Suprapubic skin (tissue), 4 donors: ENCODE measurements at regions not wholly inside any gene's neighbourhood (a gene's known extent, or its start where the extent isn't known, plus 50 kb on each side); places are given as distances from the start of the nearest gene placed in this dataset.
A peak's percentile ranks its signal among the peaks of the same experiment; 100 is the strongest.

Experiments used
- DNase-seq, 2 donors: peaks; one replicate each; pipeline ENCODE4 v3.0.0-alpha.2; 2019; ENCODE audit warnings: low spot score in 2 of 2
- H3K27ac ChIP-seq: fragments of 200-600 bp; sonication (generic); one replicate; pipeline ENCODE4 v1.5.1; 2019
- H3K27me3 ChIP-seq: fragments of 200-600 bp; sonication (generic); one replicate; pipeline ENCODE4 v1.5.1; 2019
- H3K36me3 ChIP-seq: fragments of 200-600 bp; sonication (generic); one replicate; pipeline ENCODE4 v1.5.1; 2019
- H3K4me1 ChIP-seq: fragments of 200-600 bp; sonication (generic); one replicate; pipeline ENCODE4 v1.5.1; 2019
- H3K4me3 ChIP-seq: fragments of 200-600 bp; sonication (generic); one replicate; pipeline ENCODE4 v1.5.1; 2019; ENCODE audit warnings: mild to moderate bottlenecking
- H3K9me3 ChIP-seq: fragments of 200-600 bp; sonication (generic); one replicate; pipeline ENCODE4 v1.5.1; 2019
- EP300 ChIP-seq: sonication (generic); formaldehyde crosslinking; IDR thresholded peaks from one replicate; pipeline ENCODE4 v1.6.1; 2017; ENCODE audit warnings: antibody characterized with exemption
- POLR2A ChIP-seq, 2 donors: fragments of 450-650 bp; IDR thresholded peaks; one replicate each; pipeline ENCODE4 v1.6.1; 2017; ENCODE audit warnings: antibody characterized with exemption in 2 of 2, mild to moderate bottlenecking in 2 of 2, moderate library complexity in 2 of 2
- POLR2AphosphoS5 ChIP-seq, 3 donors: sonication (generic); formaldehyde crosslinking; IDR thresholded peaks; one replicate each; pipeline ENCODE4 v1.6.1; 2017; ENCODE audit warnings: antibody characterized with exemption in 3 of 3
- WGBS: methylation state at CpG from one replicate; pipeline ENCODE4 v1.1.5; 2018; 5-methylcytosine and 5-hydroxymethylcytosine counted together
- TF ChIP-seq, protein P1 (sequence below), 2 donors: fragments of 200-600 bp in 1 of 2; fragments of 450-650 bp in 1 of 2; sonication (generic) in 1 of 2; IDR thresholded peaks; one replicate each; pipeline ENCODE4 v1.5.1; 2016 to 2019; ENCODE audit warnings: antibody characterized with exemption in 2 of 2, mild to moderate bottlenecking in 1 of 2, moderate library complexity in 1 of 2

GRCh38 chr7:118079369-118079768 is 104.6 kb upstream of the LSM8 start:
- Histone ChIP-seq H3K27me3 (no peaks in the 10 kb centered on the region), H3K4me3 (no peak overlapping the region), H3K36me3 (no peaks in the 10 kb centered on the region), H3K9me3 (no peaks in the 10 kb centered on the region), H3K4me1 (peaks cover 28% of the 10 kb centered on the region), H3K27ac (no peak overlapping the region)
- WGBS, result 59% methylated on average over 1 of the region's 1 CpG
- no peak for DNase-seq
- TF ChIP-seq, protein P1, sequence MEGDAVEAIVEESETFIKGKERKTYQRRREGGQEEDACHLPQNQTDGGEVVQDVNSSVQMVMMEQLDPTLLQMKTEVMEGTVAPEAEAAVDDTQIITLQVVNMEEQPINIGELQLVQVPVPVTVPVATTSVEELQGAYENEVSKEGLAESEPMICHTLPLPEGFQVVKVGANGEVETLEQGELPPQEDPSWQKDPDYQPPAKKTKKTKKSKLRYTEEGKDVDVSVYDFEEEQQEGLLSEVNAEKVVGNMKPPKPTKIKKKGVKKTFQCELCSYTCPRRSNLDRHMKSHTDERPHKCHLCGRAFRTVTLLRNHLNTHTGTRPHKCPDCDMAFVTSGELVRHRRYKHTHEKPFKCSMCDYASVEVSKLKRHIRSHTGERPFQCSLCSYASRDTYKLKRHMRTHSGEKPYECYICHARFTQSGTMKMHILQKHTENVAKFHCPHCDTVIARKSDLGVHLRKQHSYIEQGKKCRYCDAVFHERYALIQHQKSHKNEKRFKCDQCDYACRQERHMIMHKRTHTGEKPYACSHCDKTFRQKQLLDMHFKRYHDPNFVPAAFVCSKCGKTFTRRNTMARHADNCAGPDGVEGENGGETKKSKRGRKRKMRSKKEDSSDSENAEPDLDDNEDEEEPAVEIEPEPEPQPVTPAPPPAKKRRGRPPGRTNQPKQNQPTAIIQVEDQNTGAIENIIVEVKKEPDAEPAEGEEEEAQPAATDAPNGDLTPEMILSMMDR (IDR thresholded peaks at IDR 0.05), result no peak
- TF ChIP-seq EP300 (no peak), POLR2A (IDR thresholded peaks at IDR 0.05) (no peak), POLR2AphosphoS5 (IDR thresholded peaks at IDR 0.05) (no peak)

DNA sequence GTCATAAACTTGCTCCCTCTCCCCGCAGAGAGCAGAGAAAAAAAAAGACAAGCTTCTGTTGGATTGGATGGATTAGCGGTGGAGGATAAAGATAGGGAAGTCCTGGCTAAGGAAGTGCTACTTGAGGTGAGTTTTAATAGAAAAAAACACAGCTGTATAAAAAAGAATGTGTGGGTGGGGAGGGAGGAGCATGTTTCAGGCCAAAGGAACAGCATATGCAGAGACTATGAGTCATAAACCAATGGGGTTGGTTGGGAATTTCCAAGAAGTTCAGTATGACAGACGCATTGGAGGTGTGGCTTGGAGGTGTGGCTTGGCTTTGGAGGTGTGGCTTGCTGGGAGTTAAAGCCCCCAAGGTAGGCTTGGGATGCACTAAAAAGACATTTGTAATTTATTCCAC is 103.0 kb upstream of the LSM8 start:
- TF ChIP-seq POLR2AphosphoS5 (IDR thresholded peaks at IDR 0.05), result no peak
- TF ChIP-seq POLR2A (IDR thresholded peaks at IDR 0.05), result no peak
- no peak for TF ChIP-seq EP300
- TF ChIP-seq, protein P1 (IDR thresholded peaks at IDR 0.05), result no peak
- Histone ChIP-seq H3K4me1 (peaks cover 24% of the 10 kb centered on the region), H3K4me3 (no peak overlapping the region), H3K27me3 (no peaks in the 10 kb centered on the region), H3K36me3 (no peaks in the 10 kb centered on the region), H3K27ac (peak overlapping the region; percentile 34), H3K9me3 (no peaks in the 10 kb centered on the region)
- 25% methylated on average over 3 of the region's 3 CpGs for whole genome bisulfite sequencing
- DNase-seq, result no peak

DNA sequence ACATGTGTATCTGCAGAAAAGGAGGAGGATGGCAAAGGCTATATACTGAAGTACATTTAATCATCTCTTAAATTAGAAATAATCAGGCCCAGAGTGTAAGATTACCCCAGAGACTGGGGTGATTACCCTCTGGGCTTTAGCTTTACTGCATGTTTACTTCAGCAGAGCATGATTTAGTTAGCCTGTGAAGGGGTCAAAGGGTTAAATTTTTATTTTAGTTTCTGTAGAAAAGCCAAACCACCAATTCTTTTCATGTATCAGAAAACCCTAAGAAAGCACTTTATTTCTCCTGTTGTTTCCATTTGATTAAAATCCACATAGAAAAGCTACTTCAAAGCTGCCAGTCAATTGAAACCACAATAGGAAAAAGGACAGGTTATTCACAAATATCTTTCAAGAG is 101.5 kb upstream of the LSM8 start:
- H3K9me3 ChIP-seq, result no peaks in the 10 kb centered on the region

DNA sequence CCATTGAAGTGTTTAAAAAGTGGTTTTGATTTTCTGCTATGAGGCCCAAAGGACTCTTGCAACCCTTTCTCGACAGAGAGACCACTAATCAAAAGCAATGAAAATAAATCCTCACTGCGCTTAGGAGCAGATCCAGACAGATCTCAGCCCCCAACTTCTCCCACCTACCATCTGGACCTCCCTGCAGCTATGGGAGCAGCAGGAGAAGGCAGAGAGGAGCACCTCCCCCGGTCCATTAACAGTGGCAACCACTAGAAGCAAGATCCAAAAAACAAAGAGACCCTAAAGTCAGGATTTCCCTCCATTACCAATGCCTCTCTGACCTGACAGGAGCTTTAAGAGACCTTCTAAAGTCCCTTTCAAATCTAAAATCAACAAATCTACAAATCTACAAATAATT is 99.0 kb upstream of the LSM8 start:
- no peak for DNase-seq
- H3K4me3 ChIP-seq, result no peak overlapping the region
- no peaks in the 10 kb centered on the region for H3K9me3 ChIP-seq
- H3K27me3 ChIP-seq, result no peaks in the 10 kb centered on the region
- no peak overlapping the region for H3K27ac ChIP-seq
- no peaks in the 10 kb centered on the region for H3K36me3 ChIP-seq
- WGBS, result 71% methylated on average over 3 of the region's 3 CpGs
- TF ChIP-seq POLR2AphosphoS5 (IDR thresholded peaks at IDR 0.05) (no peak), POLR2A (IDR thresholded peaks at IDR 0.05) (no peak), EP300 (no peak)
- TF ChIP-seq, protein P1 (IDR thresholded peaks at IDR 0.05), result no peak
- H3K4me1 ChIP-seq, result peaks cover 10% of the 10 kb centered on the region

More for the DNA sequence above, 101.5 kb upstream of the LSM8 start:
- Histone ChIP-seq H3K4me1 (peaks cover 24% of the 10 kb centered on the region), H3K27ac (no peak overlapping the region), H3K4me3 (no peak overlapping the region), H3K36me3 (no peaks in the 10 kb centered on the region), H3K27me3 (no peaks in the 10 kb centered on the region)
- TF ChIP-seq EP300, result no peak
- no peak for DNase-seq

GRCh38 chr7:118087126-118087525 is 96.8 kb upstream of the LSM8 start:
- no peak for DNase-seq
- Histone ChIP-seq H3K27ac (no peak overlapping the region), H3K36me3 (no peaks in the 10 kb centered on the region), H3K9me3 (no peaks in the 10 kb centered on the region), H3K4me1 (no peaks in the 10 kb centered on the region), H3K27me3 (no peaks in the 10 kb centered on the region), H3K4me3 (no peak overlapping the region)
- TF ChIP-seq, protein P1 (IDR thresholded peaks at IDR 0.05), result no peak
- TF ChIP-seq POLR2A (IDR thresholded peaks at IDR 0.05) (no peak), POLR2AphosphoS5 (IDR thresholded peaks at IDR 0.05) (no peak), EP300 (no peak)
- WGBS, result 76% methylated on average over 2 of the region's 2 CpGs

- WGBS, result 62% methylated on average over 1 of the region's 1 CpG
- no peak overlapping the region for H3K4me3 ChIP-seq
- no peak for DNase-seq
- TF ChIP-seq POLR2AphosphoS5 (IDR thresholded peaks at IDR 0.05), result no peak
- TF ChIP-seq, protein P1 (IDR thresholded peaks at IDR 0.05), result no peak
- no peak for TF ChIP-seq POLR2A (IDR thresholded peaks at IDR 0.05)
- no peak for TF ChIP-seq EP300
- no peaks in the 10 kb centered on the region for H3K9me3 ChIP-seq
- no peaks in the 10 kb centered on the region for H3K36me3 ChIP-seq
- H3K27me3 ChIP-seq, result no peaks in the 10 kb centered on the region
- peaks cover 9% of the 10 kb centered on the region for H3K4me1 ChIP-seq
- no peak overlapping the region for H3K27ac ChIP-seq
Measured at GRCh38 chr7:118094044-118094443, 89.9 kb upstream of the LSM8 start.
